ENCODE measurements at regions not wholly inside any gene's neighbourhood (a gene's known extent, or its start where the extent isn't known, plus 50 kb on each side); places are given as distances from the start of the nearest gene placed in this dataset.
"Not testable (repeated sequence)": the region's sequence is repeated elsewhere in the genome, so short reads cannot be mapped to it uniquely, and the experiment has no call there.

GRCh38 chr12:87579091-87579490 lies 450.1 kb downstream of the C12orf50 start:
- DNase-seq (ENCODE audit: low spot score) = not testable (repeated sequence)

GRCh38 chr12:87575906-87576305 lies 453.3 kb downstream of the C12orf50 start:
- DNase-seq (ENCODE audit: low spot score) = no peak

GRCh38 chr12:87566918-87567317 lies 462.3 kb downstream of the C12orf50 start:
- DNase-seq (ENCODE audit: low spot score) = not testable (repeated sequence)

GRCh38 chr12:87556985-87557384 lies 472.2 kb downstream of the C12orf50 start:
- DNase-seq (ENCODE audit: low spot score) = peak; percentile 5

- DNase-seq (ENCODE audit: low spot score) = not testable (repeated sequence)
These were observed 498.0 kb downstream of the C12orf50 start for GRCh38 chr12:87531213-87531612.

GRCh38 chr12:87529413-87529812 lies 499.8 kb downstream of the C12orf50 start:
- DNase-seq (ENCODE audit: low spot score) = no peak

- DNase-seq (ENCODE audit: low spot score) = no peak
These were observed 508.2 kb downstream of the C12orf50 start for GRCh38 chr12:87520968-87521367.

- no peak for DNase-seq (ENCODE audit: low spot score)
These were observed 510.7 kb downstream of the C12orf50 start for GRCh38 chr12:87518481-87518880.

GRCh38 chr12:87518036-87518435 lies 511.2 kb downstream of the C12orf50 start:
- DNase-seq (ENCODE audit: low spot score) = no peak

- no peak for DNase-seq (ENCODE audit: low spot score)
These were observed 515.5 kb downstream of the C12orf50 start for GRCh38 chr12:87513536-87514280.

GRCh38 chr12:87511371-87511770 lies 517.8 kb downstream of the C12orf50 start:
- no peak for DNase-seq (ENCODE audit: low spot score)

GRCh38 chr12:87509237-87509820 lies 519.9 kb downstream of the C12orf50 start:
- DNase-seq (ENCODE audit: low spot score) = peak; percentile 29

GRCh38 chr12:87491598-87491997 lies 537.6 kb downstream of the C12orf50 start:
- DNase-seq (ENCODE audit: low spot score) = no peak

- DNase-seq (ENCODE audit: low spot score) = no peak
These were observed 538.1 kb downstream of the C12orf50 start for GRCh38 chr12:87491089-87491488.

GRCh38 chr12:87469295-87469694 lies 559.9 kb downstream of the C12orf50 start:
- no peak for DNase-seq (ENCODE audit: low spot score)

GRCh38 chr12:87467936-87468335 lies 561.3 kb downstream of the C12orf50 start:
- no peak for DNase-seq (ENCODE audit: low spot score)

- DNase-seq (ENCODE audit: low spot score) = no peak
These were observed 564.6 kb downstream of the C12orf50 start for GRCh38 chr12:87464565-87464964.

GRCh38 chr12:87444039-87444438 lies 585.2 kb downstream of the C12orf50 start:
- peak; percentile 14 for DNase-seq (ENCODE audit: low spot score)

GRCh38 chr12:87441511-87441910 lies 587.7 kb downstream of the C12orf50 start:
- DNase-seq (ENCODE audit: low spot score) = no peak

- DNase-seq (ENCODE audit: low spot score) = peak; percentile 93
These were observed 589.0 kb downstream of the C12orf50 start for GRCh38 chr12:87439990-87440827.

- DNase-seq (ENCODE audit: low spot score) = no peak
These were observed 598.8 kb downstream of the C12orf50 start for GRCh38 chr12:87430444-87430843.

- DNase-seq (ENCODE audit: low spot score) = no peak
These were observed 600.4 kb downstream of the C12orf50 start for GRCh38 chr12:87428701-87429277.
